ENCODE measurements at regions not wholly inside any gene's neighbourhood (a gene's known extent, or its start where the extent isn't known, plus 50 kb on each side); places are given as distances from the start of the nearest gene placed in this dataset.

- TF ChIP-seq, protein P1, sequence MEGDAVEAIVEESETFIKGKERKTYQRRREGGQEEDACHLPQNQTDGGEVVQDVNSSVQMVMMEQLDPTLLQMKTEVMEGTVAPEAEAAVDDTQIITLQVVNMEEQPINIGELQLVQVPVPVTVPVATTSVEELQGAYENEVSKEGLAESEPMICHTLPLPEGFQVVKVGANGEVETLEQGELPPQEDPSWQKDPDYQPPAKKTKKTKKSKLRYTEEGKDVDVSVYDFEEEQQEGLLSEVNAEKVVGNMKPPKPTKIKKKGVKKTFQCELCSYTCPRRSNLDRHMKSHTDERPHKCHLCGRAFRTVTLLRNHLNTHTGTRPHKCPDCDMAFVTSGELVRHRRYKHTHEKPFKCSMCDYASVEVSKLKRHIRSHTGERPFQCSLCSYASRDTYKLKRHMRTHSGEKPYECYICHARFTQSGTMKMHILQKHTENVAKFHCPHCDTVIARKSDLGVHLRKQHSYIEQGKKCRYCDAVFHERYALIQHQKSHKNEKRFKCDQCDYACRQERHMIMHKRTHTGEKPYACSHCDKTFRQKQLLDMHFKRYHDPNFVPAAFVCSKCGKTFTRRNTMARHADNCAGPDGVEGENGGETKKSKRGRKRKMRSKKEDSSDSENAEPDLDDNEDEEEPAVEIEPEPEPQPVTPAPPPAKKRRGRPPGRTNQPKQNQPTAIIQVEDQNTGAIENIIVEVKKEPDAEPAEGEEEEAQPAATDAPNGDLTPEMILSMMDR (IDR thresholded peaks at IDR 0.05), result no peak
- TF ChIP-seq EP300 (IDR thresholded peaks at IDR 0.05), result no peak
- TF ChIP-seq POLR2A (IDR thresholded peaks at IDR 0.05), result no peak
Observed at GRCh38 chr1:98366343-98366742, 295.2 kb upstream of the SNX7 start.

Measured in ovary (tissue), 3 donors.